OCI-LY1 (cell line): ENCODE measurements at regions not wholly inside any gene's neighbourhood (a gene's known extent, or its start where the extent isn't known, plus 50 kb on each side); places are given as distances from the start of the nearest gene placed in this dataset.

ENCODE experiments used
- H2AFZ ChIP-seq: fragments of 200-600 bp; sonication (generic), shearing (Covaris generic); 2 replicates; pipeline ENCODE4 v1.6.0; 2014; ENCODE audit warnings: antibody characterized with exemption, mild to moderate bottlenecking, low read length
- H3F3A ChIP-seq: fragments of 200-600 bp; sonication (generic), shearing (Covaris generic); 2 replicates; pipeline ENCODE4 v1.6.0; 2014; ENCODE audit warnings: mild to moderate bottlenecking, antibody characterized with exemption, low read length, moderate library complexity; ENCODE audit not compliant: insufficient read depth
- H3K27ac ChIP-seq: fragments of 200-600 bp; sonication (generic); 2 replicates; pipeline ENCODE4 v1.5.1; 2014; ENCODE audit warnings: low read length, mixed run types, mild to moderate bottlenecking, low read depth; ENCODE audit not compliant: poor library complexity, severe bottlenecking
- H3K27me3 ChIP-seq: fragments of 200-600 bp; sonication (generic); 2 replicates; pipeline ENCODE4 v1.6.0; 2014; ENCODE audit warnings: antibody characterized with exemption, mild to moderate bottlenecking, low read length, moderate library complexity; ENCODE audit not compliant: insufficient read depth
- H3K36me3 ChIP-seq: fragments of 200-600 bp; sonication (generic); 2 replicates; pipeline ENCODE4 v1.6.1; 2014; ENCODE audit warnings: mild to moderate bottlenecking, antibody characterized with exemption, low read length, moderate library complexity, mixed read lengths; ENCODE audit not compliant: insufficient read depth
- H3K4me1 ChIP-seq: fragments of 200-600 bp; sonication (generic); 2 replicates; pipeline ENCODE4 v1.5.1; 2014; ENCODE audit warnings: mild to moderate bottlenecking, low read length, moderate library complexity; ENCODE audit not compliant: insufficient read depth, severe bottlenecking
- H3K4me2 ChIP-seq: fragments of 200-600 bp; sonication (generic), shearing (Covaris generic); 2 replicates; pipeline ENCODE4 v1.6.1; 2014; ENCODE audit warnings: low read length
- H3K4me3 ChIP-seq: fragments of 200-600 bp; sonication (generic); 2 replicates; pipeline ENCODE4 v1.5.1; 2014; ENCODE audit warnings: low read length, low read depth, mild to moderate bottlenecking, mixed read lengths; ENCODE audit not compliant: poor library complexity, severe bottlenecking
- H3K79me2 ChIP-seq: fragments of 200-600 bp; shearing (Covaris generic); 2 replicates; pipeline ENCODE4 v1.6.1; 2016; ENCODE audit warnings: mixed run types, low read length, mixed read lengths; ENCODE audit not compliant: insufficient read depth
- H3K9ac ChIP-seq: fragments of 200-600 bp; sonication (generic), shearing (Covaris generic); 2 replicates; pipeline ENCODE4 v1.6.1; 2014; ENCODE audit warnings: mild to moderate bottlenecking, low read length, mixed read lengths
- H3K9me2 ChIP-seq: fragments of 200-600 bp; sonication (generic), shearing (Covaris generic); 2 replicates; pipeline ENCODE4 v1.6.1; 2014; ENCODE audit warnings: low read depth, mild to moderate bottlenecking, low read length, mixed read lengths
- H3K9me3 ChIP-seq: fragments of 200-600 bp; shearing (Covaris generic); 2 replicates; pipeline ENCODE4 v1.6.1; 2014; ENCODE audit warnings: low read length, mixed read lengths
- H4K20me1 ChIP-seq: fragments of 200-600 bp; sonication (generic), shearing (Covaris generic); 2 replicates; pipeline ENCODE4 v1.6.0; 2016; ENCODE audit warnings: mild to moderate bottlenecking, low read length; ENCODE audit not compliant: insufficient read depth
- CTCF ChIP-seq: fragments of 200-600 bp; sonication (generic), shearing (Covaris generic); IDR thresholded peaks from 2 replicates; pipeline ENCODE4 v1.5.1; 2017; ENCODE audit warnings: mild to moderate bottlenecking, antibody characterized with exemption, low read length, moderate library complexity, mixed read lengths
- EZH2 ChIP-seq: fragments of 200-600 bp; sonication (generic), shearing (Covaris generic); IDR thresholded peaks from 2 replicates; pipeline ENCODE4 v1.8.0; 2017; ENCODE audit warnings: borderline replicate concordance, mixed run types, mild to moderate bottlenecking, antibody characterized with exemption, low read length, moderate library complexity, mixed read lengths

GRCh38 chr11:127340438-127340837, 339.9 kb upstream of the KIRREL3 start:
- Histone ChIP-seq H3K79me2 (no peaks in the 10 kb centered on the region), H3K4me2 (no peak overlapping the region), H3F3A (no peaks in the 10 kb centered on the region), H4K20me1 (no peaks in the 10 kb centered on the region), H3K4me3 (no peak overlapping the region), H3K4me1 (no peaks in the 10 kb centered on the region), H3K9me3 (no peaks in the 10 kb centered on the region), H2AFZ (no peak overlapping the region), H3K9ac (no peak overlapping the region), H3K27me3 (no peaks in the 10 kb centered on the region), H3K27ac (no peak overlapping the region), H3K9me2 (no peaks in the 10 kb centered on the region), H3K36me3 (no peaks in the 10 kb centered on the region)
- TF ChIP-seq EZH2, result no peak
- TF ChIP-seq CTCF, result no peak

DNA sequence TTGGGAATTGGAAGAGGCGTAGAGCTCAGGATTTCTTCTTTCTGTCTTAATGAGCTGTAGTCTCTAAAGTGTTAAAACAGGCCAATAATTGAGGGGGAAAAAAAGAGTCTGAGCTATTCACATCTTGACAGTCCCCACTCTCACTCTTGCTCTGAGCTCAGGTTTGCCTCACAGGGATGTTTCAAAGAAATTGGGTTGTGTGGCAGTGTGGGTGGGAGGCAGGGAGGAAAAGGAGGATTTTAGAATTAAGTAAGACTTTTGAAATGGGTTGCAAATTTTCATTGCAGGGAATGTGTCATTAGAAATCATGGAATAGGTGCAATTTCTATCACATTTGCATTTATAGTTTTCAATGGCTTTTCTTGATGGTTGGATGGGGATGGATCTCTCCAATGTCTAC, 338.8 kb upstream of the KIRREL3 start:
- no peak overlapping the region for H2AFZ ChIP-seq
- no peaks in the 10 kb centered on the region for H3K27me3 ChIP-seq
- no peaks in the 10 kb centered on the region for H4K20me1 ChIP-seq
- H3F3A ChIP-seq, result no peaks in the 10 kb centered on the region
- H3K9me2 ChIP-seq, result no peaks in the 10 kb centered on the region
- no peak overlapping the region for H3K4me3 ChIP-seq
- H3K79me2 ChIP-seq, result no peaks in the 10 kb centered on the region
- no peaks in the 10 kb centered on the region for H3K4me1 ChIP-seq
- no peak for TF ChIP-seq EZH2
- TF ChIP-seq CTCF, result no peak
- no peaks in the 10 kb centered on the region for H3K9me3 ChIP-seq
- H3K9ac ChIP-seq, result no peak overlapping the region
- no peak overlapping the region for H3K4me2 ChIP-seq
- no peak overlapping the region for H3K27ac ChIP-seq
- no peaks in the 10 kb centered on the region for H3K36me3 ChIP-seq

DNA sequence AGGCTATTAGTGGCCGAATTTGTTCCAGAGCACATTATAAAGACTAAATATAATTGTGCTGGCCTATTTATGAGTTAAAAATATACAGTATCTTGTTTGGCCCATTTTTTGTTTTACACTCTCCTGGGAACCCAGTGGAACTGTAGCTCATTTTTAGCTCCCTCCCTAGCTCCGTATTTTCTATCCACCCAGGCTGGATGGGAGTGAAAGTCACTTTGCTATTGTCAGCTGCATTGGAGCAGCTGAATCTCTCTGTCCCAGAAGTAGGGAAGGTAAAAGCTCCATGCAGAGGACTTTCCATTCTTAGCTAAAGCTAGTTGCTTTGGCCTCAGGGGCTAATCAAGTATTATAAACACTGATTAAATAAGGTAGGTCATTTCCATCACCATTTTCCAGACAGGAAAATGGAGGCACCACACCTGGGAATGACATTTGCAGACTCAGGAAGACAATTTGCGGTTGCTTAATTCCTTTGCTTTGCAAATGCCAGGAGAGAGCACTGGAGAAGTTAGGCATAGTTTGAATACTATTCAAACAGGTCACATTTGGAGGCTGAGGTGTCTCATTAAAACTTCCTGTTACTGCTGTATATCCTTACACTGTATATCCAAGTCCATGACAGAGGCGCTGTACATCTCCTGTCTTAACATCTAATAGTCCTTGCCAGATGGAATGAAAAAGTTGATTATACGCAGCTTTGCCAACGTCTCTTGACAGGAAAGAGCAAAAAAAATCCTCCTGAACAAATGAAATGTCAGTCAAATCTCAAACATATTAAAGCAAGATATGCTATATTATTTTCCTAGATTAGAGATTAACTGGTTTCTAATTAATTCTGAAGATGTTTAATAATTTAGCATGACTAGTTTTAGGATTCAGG, 338.1 kb upstream of the KIRREL3 start:
- H2AFZ ChIP-seq, result no peak overlapping the region
- no peaks in the 10 kb centered on the region for H4K20me1 ChIP-seq
- H3K27ac ChIP-seq, result no peak overlapping the region
- no peaks in the 10 kb centered on the region for H3K9me3 ChIP-seq
- no peak overlapping the region for H3K9ac ChIP-seq
- H3K4me3 ChIP-seq, result no peak overlapping the region
- no peaks in the 10 kb centered on the region for H3K9me2 ChIP-seq
- H3K79me2 ChIP-seq, result no peaks in the 10 kb centered on the region
- no peaks in the 10 kb centered on the region for H3F3A ChIP-seq
- no peaks in the 10 kb centered on the region for H3K36me3 ChIP-seq
- H3K4me2 ChIP-seq, result no peak overlapping the region
- H3K4me1 ChIP-seq, result no peaks in the 10 kb centered on the region
- TF ChIP-seq CTCF, result no peak
- no peak for TF ChIP-seq EZH2
- no peaks in the 10 kb centered on the region for H3K27me3 ChIP-seq
